GM21515 (cell line): ENCODE measurements at regions not wholly inside any gene's neighbourhood (a gene's known extent, or its start where the extent isn't known, plus 50 kb on each side); places are given as distances from the start of the nearest gene placed in this dataset.

Experiments used
- ATAC-seq: cut with Tn5 transposase; IDR thresholded peaks from one replicate; pipeline ENCODE4 v1.9.1; 2021; ENCODE audit not compliant: unreplicated experiment

DNA sequence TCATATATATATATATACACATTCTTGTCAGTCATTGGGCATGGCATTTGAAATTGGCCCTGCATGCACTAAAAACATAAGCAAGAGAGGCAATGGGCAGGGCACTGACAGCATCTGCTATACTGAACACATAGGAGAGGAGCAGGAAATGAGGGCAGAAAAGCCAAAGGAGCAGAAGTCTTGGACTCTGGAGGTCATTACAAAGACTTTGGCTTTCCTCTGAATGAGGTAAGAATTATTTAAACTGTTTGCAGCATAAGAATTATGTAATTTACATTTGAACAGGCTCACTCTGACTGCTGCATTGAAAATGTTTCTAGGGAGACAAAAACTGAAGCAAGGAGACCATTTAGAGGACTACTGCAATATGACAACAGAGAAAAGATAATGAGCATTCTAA, 396.5 kb downstream of the PRDM5 start:
- ATAC-seq, result no peak

GRCh38 chr4:120525106-120525505, 397.4 kb downstream of the PRDM5 start:
- no peak for ATAC-seq

GRCh38 chr4:120524237-120524636, 398.3 kb downstream of the PRDM5 start:
- no peak for ATAC-seq

DNA sequence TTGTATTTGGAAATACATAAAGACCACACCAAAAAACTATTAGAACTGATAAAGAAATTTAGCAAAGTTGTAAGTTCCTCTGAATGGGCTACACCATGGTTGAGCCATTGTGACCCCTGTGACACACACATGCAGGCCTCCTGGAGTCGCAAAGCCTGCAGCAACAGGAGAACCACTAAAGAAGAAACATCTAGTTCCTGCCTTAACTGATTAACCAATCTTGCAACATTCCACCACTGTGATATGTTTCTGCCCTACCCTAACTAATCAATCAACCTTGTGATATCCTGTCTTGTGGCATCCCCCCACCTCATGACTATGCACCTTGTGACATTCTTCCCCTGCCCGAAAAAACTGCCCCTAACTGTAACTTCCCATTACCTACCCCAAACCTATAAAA, 401.8 kb downstream of the PRDM5 start:
- no peak for ATAC-seq

- no peak for ATAC-seq
Observed at GRCh38 chr4:120517966-120518365, 404.6 kb downstream of the PRDM5 start.

DNA sequence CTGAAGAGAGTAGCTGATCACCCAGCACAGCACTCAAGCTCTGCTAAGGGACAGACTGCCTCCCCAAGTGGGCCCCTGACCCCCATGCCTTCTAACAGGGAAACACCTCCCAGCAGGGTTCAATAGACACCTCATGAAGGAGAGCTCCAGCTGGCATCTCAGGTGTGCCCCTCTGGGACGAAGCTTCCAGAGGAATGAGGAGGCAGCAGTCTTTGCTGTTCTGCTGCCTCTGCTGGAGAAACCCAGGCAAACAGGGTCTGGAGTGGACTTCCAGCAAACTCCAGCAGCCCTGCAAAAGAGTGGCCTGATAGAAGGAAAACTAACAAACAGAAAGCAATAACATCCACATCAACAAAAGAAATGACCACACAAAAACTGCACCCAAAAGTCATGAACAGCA, 412.8 kb downstream of the PRDM5 start:
- ATAC-seq, result no peak

GRCh38 chr4:120509222-120509621, 413.3 kb downstream of the PRDM5 start:
- no peak for ATAC-seq

GRCh38 chr4:120508036-120508435, 414.5 kb downstream of the PRDM5 start:
- ATAC-seq, result no peak

DNA sequence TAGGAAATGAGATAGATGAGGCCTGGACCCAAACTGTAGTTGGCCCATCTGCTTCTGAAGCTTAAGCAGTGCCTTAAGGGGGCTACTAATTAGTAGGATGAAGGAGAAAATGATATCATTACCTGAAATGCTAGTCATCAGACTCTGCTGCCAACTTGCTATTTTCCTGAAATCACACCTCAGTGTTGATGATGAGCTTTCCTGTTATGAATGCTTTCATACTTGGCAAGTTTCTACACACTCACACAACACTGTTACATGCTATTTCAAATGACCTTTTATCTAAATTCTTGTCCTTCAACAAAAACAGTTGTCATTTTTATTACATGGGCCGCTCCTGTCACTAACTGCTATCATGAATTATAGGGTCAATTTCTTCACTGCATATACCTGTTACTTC, 416.0 kb downstream of the PRDM5 start:
- no peak for ATAC-seq

- ATAC-seq, result no peak
Observed at GRCh38 chr4:120498678-120499077, 423.8 kb downstream of the PRDM5 start.

DNA sequence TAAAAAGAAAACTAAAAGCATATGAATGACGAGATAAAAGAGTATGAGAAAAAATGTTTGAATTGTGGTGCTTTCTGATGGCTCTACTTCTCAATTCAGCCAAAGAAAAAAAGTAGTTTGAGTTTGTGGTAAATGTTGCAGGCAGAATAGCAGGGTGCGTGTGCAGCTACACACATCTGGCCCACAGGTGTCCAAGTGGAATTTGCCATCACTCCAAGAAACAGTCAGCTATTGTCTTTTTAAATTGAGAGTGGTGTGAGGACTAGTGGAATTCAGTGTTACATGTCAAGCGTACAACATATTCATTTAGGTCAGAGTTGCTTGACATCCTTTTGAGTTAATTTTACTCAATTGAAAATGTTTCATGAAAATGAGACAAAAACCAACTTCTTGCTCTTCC, 424.8 kb upstream of the MAD2L1 start:
- ATAC-seq, result no peak

GRCh38 chr4:120481756-120482155, 415.1 kb upstream of the MAD2L1 start:
- no peak for ATAC-seq

- no peak for ATAC-seq
Observed at GRCh38 chr4:120472447-120473131, 405.9 kb upstream of the MAD2L1 start.

- no peak for ATAC-seq
Observed at GRCh38 chr4:120466429-120466828, 399.8 kb upstream of the MAD2L1 start.

DNA sequence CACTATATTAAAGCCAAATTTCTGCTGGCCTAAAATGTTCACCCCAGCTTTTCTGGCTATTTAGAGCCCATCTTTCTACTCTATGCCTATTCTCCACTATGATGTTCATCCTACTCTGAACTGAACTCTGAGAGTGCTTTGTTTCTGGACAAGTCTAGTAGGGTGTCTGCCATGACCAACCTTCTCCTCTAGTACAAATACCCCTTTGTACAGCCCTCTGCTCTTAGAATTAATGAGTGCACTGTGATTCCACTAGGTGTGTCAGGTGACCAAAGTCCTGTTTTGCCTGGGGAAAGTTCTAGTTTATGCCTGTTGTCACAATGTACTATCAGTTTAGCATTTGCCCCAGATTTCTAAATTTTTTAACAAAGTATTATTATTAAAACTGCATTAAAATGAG, 388.1 kb upstream of the MAD2L1 start:
- ATAC-seq, result no peak

DNA sequence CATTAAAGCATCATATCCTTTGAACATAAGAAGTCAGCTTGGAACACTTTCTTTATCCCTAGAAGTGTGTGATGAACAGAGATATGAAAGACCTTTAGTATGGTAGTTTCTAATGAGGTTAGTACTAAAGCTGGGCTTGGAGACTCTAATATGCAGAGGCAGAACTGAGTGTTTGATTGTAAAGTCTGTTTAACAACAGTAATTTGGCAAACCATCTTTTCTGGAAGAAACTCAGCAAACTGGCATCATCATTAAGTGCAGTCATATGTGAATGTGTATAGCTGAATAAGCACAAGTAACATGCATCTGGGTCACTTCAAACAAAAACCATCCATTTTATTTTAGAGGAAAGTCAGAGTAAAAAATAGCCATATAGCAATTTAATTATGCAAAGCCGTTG, 385.9 kb upstream of the MAD2L1 start:
- no peak for ATAC-seq

- ATAC-seq, result no peak
Observed at GRCh38 chr4:120452001-120452400, 385.4 kb upstream of the MAD2L1 start.

GRCh38 chr4:120447774-120448173, 381.1 kb upstream of the MAD2L1 start:
- no peak for ATAC-seq

GRCh38 chr4:120446051-120446567, 379.5 kb upstream of the MAD2L1 start:
- peak; percentile 89 for ATAC-seq

- no peak for ATAC-seq
Observed at GRCh38 chr4:120445186-120445585, 378.5 kb upstream of the MAD2L1 start.

GRCh38 chr4:120443116-120443515, 376.5 kb upstream of the MAD2L1 start:
- no peak for ATAC-seq

GRCh38 chr4:120440730-120441129, 374.1 kb upstream of the MAD2L1 start:
- ATAC-seq, result no peak

DNA sequence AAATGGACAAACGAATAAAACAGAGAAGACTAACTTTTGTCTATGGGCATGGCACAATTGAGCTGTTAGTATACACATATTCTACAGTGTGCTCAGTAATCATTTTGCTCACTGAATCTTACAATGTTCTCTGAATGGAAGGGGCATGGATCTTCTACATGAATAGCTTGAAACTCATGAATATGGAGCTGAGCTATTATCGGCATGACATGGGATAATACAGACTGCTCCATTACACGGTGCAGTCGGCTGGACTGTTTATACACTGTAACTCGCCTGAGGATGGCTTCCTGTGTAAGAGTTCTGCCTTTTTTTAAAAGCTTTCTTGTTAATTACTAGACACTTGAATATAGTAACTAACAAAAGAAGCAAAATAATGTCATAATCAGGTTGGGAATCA, 368.5 kb upstream of the MAD2L1 start:
- no peak for ATAC-seq
